Uterus (tissue), 3 donors: ENCODE measurements at regions not wholly inside any gene's neighbourhood (a gene's known extent, or its start where the extent isn't known, plus 50 kb on each side); places are given as distances from the start of the nearest gene placed in this dataset.
"Not testable (repeated sequence)": the region's sequence is repeated elsewhere in the genome, so short reads cannot be mapped to it uniquely, and the experiment has no call there.

ENCODE experiments used
- DNase-seq, 2 donors: peaks; one replicate each; pipeline ENCODE4 v3.0.0-alpha.2; 2019 to 2020
- H3K27ac ChIP-seq, 2 donors: fragments of 200-600 bp; sonication (generic); 1 replicate in 1 of 2; 2 replicates in 1 of 2; pipeline ENCODE4 v1.5.1; 2016 to 2018
- H3K27me3 ChIP-seq, 2 donors: fragments of 200-600 bp; sonication (generic); one replicate each; pipeline ENCODE4 v1.5.1; 2018 to 2019; ENCODE audit warnings: control low read depth in 1 of 2
- H3K36me3 ChIP-seq, 2 donors: fragments of 200-600 bp; sonication (generic); one replicate each; pipeline ENCODE4 v1.5.1; 2019; ENCODE audit warnings: control low read depth in 1 of 2
- H3K4me1 ChIP-seq, 2 donors: fragments of 200-600 bp; sonication (generic); one replicate each; pipeline ENCODE4 v1.5.1; 2018 to 2019; ENCODE audit warnings: control low read depth in 1 of 2
- H3K4me3 ChIP-seq, 2 donors: fragments of 200-600 bp; sonication (generic); 1 replicate in 1 of 2; 2 replicates in 1 of 2; pipeline ENCODE4 v1.5.1; 2018 to 2019; ENCODE audit warnings: mild to moderate bottlenecking in 1 of 2
- H3K9me3 ChIP-seq, 2 donors: fragments of 200-600 bp; sonication (generic); one replicate each; pipeline ENCODE4 v1.5.1; 2019; ENCODE audit warnings: control low read depth in 1 of 2
- POLR2A ChIP-seq, 2 donors: fragments of 450-650 bp; IDR thresholded peaks; one replicate each; pipeline ENCODE4 v1.6.1; 2016; ENCODE audit warnings: antibody characterized with exemption in 2 of 2, mild to moderate bottlenecking in 1 of 2, moderate library complexity in 1 of 2
- intact Hi-C: fragments of 100-400 bp; cut with DNase I; formaldehyde crosslinking; loops from one replicate; pipeline ENCODE4 v1.15.1; 2023; ENCODE audit warnings: low total_unique reads
- TF ChIP-seq, protein P1 (sequence below), 4 experiments: fragments of 200-600 bp in 2 of 4; fragments of 450-650 bp in 2 of 4; sonication (generic) in 2 of 4; IDR thresholded peaks; one replicate each; pipeline ENCODE4 v1.5.1; 2016 to 2019; ENCODE audit warnings: antibody characterized with exemption in 4 of 4, mild to moderate bottlenecking in 2 of 4, moderate library complexity in 1 of 4
- donor health status: DM: yes; HTN: yes; CAD: no.

DNA sequence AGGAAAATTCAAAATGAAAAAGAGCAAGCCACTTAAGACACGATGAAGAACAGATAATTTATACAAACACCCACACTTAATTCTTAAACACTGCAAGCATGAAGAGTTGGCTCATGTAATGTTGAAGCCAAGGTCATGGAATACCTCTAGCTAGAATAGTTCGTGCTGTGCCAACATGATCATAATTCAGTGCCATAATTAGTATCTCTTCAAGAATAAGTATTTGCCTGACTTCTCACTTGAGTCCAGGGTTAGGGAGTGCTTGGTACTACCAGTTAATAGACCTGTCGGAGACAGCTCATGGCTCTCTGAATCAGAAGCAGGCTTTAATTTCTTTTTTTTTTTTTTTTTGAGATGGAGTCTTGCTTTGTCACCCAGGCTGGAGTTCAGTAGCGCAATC is 206.3 kb downstream of the UNC5CL start:
- Histone ChIP-seq H3K9me3 (no peaks in the 10 kb centered on the region), H3K4me3 (no peak overlapping the region), H3K27me3 (no peaks in the 10 kb centered on the region), H3K27ac (no peak overlapping the region), H3K36me3 (no peaks in the 10 kb centered on the region), H3K4me1 (no peaks in the 10 kb centered on the region)
- DNase-seq: no peak
- no peak for TF ChIP-seq POLR2A (IDR thresholded peaks at IDR 0.05)
- TF ChIP-seq, protein P1, sequence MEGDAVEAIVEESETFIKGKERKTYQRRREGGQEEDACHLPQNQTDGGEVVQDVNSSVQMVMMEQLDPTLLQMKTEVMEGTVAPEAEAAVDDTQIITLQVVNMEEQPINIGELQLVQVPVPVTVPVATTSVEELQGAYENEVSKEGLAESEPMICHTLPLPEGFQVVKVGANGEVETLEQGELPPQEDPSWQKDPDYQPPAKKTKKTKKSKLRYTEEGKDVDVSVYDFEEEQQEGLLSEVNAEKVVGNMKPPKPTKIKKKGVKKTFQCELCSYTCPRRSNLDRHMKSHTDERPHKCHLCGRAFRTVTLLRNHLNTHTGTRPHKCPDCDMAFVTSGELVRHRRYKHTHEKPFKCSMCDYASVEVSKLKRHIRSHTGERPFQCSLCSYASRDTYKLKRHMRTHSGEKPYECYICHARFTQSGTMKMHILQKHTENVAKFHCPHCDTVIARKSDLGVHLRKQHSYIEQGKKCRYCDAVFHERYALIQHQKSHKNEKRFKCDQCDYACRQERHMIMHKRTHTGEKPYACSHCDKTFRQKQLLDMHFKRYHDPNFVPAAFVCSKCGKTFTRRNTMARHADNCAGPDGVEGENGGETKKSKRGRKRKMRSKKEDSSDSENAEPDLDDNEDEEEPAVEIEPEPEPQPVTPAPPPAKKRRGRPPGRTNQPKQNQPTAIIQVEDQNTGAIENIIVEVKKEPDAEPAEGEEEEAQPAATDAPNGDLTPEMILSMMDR (IDR thresholded peaks at IDR 0.05): no peak
- intact Hi-C loops: no loop called here

GRCh38 chr6:40831381-40831780 is 207.6 kb downstream of the UNC5CL start:
- Histone ChIP-seq H3K36me3 (no peaks in the 10 kb centered on the region), H3K4me1 (no peaks in the 10 kb centered on the region), H3K9me3 (no peaks in the 10 kb centered on the region), H3K27me3 (no peaks in the 10 kb centered on the region), H3K4me3 (no peak overlapping the region), H3K27ac (no peak overlapping the region)
- intact Hi-C loops: no loop called here
- no peak for TF ChIP-seq POLR2A (IDR thresholded peaks at IDR 0.05)
- TF ChIP-seq, protein P1 (IDR thresholded peaks at IDR 0.05): no peak
- DNase-seq: no peak

DNA sequence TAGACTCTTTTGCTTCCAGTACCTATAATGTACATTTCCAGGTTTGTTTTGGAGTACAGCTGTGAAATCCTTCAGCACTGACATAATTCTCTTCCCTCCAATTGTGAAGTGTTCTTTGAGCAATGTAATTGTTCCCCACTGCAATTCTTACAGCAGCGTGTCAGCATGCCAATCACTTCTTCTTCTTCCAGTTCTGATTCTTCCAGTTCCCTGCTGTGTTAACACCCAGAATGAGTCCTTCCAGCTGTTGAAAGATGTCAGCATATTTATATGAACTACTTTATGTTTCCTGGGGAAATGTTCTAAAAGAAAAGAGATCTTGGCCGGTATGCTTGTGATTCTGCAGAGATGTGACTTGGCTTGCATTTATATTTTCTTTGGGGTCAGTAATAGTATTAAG is 213.9 kb downstream of the UNC5CL start:
- Histone ChIP-seq H3K4me1 (no peaks in the 10 kb centered on the region), H3K36me3 (no peaks in the 10 kb centered on the region), H3K9me3 (no peaks in the 10 kb centered on the region), H3K4me3 (no peak overlapping the region), H3K27me3 (no peaks in the 10 kb centered on the region), H3K27ac (no peak overlapping the region)
- no peak for DNase-seq
- TF ChIP-seq, protein P1 (IDR thresholded peaks at IDR 0.05): no peak
- no peak for TF ChIP-seq POLR2A (IDR thresholded peaks at IDR 0.05)
- intact Hi-C loops: no loop called here

- TF ChIP-seq, protein P1 (IDR thresholded peaks at IDR 0.05): peak in 3 of 4 experiments; percentile 22 to 41 (median 34)
- not testable (repeated sequence) for H3K27me3 ChIP-seq, H3K4me1 ChIP-seq, H3K4me3 ChIP-seq, H3K9me3 ChIP-seq, H3K27ac ChIP-seq, H3K36me3 ChIP-seq
- DNase-seq: peak in 1 of 2 donors; percentile 25
- intact Hi-C loops: loop anchor here (5.0 kb wide), 1 partner anchor 542 kb away; no protein-coding TSS in a partner anchor
Observed at GRCh38 chr6:40823917-40824891, 214.8 kb downstream of the UNC5CL start.

GRCh38 chr6:40822619-40823018 is 216.4 kb downstream of the UNC5CL start:
- Histone ChIP-seq H3K27ac (no peak overlapping the region), H3K36me3 (no peaks in the 10 kb centered on the region), H3K9me3 (no peaks in the 10 kb centered on the region), H3K4me3 (no peak overlapping the region), H3K27me3 (no peaks in the 10 kb centered on the region), H3K4me1 (no peaks in the 10 kb centered on the region)
- no peak for DNase-seq
- TF ChIP-seq, protein P1 (IDR thresholded peaks at IDR 0.05): no peak
- no peak for TF ChIP-seq POLR2A (IDR thresholded peaks at IDR 0.05)
- intact Hi-C loops: loop anchor here (5.0 kb wide), 1 partner anchor 540 kb away; no protein-coding TSS in a partner anchor
